ENCODE measurements at regions not wholly inside any gene's neighbourhood (a gene's known extent, or its start where the extent isn't known, plus 50 kb on each side); places are given as distances from the start of the nearest gene placed in this dataset.

GRCh38 chr10:131703541-131703940, 197.3 kb upstream of the PPP2R2D start:
- intact Hi-C loops (cut with micrococcal nuclease; ENCODE audit: unreplicated experiment): no loop called here
- Histone ChIP-seq H3K36me3 (ENCODE audit: control insufficient read depth, insufficient read depth, low read length) (no peaks in the 10 kb centered on the region), H3K4me3 (ENCODE audit: low read depth, low read length) (no peak overlapping the region), H3K4me1 (no peaks in the 10 kb centered on the region), H3K9me3 (peaks cover 7% of the 10 kb centered on the region), H3K27me3 (replicated peaks; ENCODE audit: control insufficient read depth, insufficient read depth, low read length) (no peaks in the 10 kb centered on the region)
- no TSS peak for BruUV-seq (replicated peaks)
- no peak overlapping the region for H3K4me3 Mint-ChIP-seq (ENCODE audit: unreplicated experiment)
- no peaks in the 10 kb centered on the region for H3K4me1 Mint-ChIP-seq (ENCODE audit: low read depth, unreplicated experiment)
- DNase-seq: peak in 1 of 2 experiments; percentile 17
- POLR2A ChIA-PET: no interaction called here
- H3K36me3 Mint-ChIP-seq (ENCODE audit: insufficient read depth, unreplicated experiment): no peaks in the 10 kb centered on the region
- H3K27me3 Mint-ChIP-seq (ENCODE audit: insufficient read depth, unreplicated experiment): peaks cover 2% of the 10 kb centered on the region
- CTCF ChIA-PET: no interaction called here
- H3K27ac Mint-ChIP-seq (ENCODE audit: unreplicated experiment): peak overlapping the region; percentile 42
- H3K9me3 Mint-ChIP-seq (ENCODE audit: unreplicated experiment): peaks cover 10% of the 10 kb centered on the region
- TF ChIP-seq CTCF (IDR thresholded peaks at IDR 0.05; ENCODE audit: insufficient read depth in 1 of 2, low read depth in 1 of 2, low read length in 1 of 2, severe bottlenecking in 1 of 2, unreplicated experiment in 1 of 2): no peak

- Histone ChIP-seq H3K36me3 (ENCODE audit: control insufficient read depth, insufficient read depth, low read length) (no peaks in the 10 kb centered on the region), H3K9me3 (peaks cover 7% of the 10 kb centered on the region), H3K27me3 (replicated peaks; ENCODE audit: control insufficient read depth, insufficient read depth, low read length) (no peaks in the 10 kb centered on the region), H3K4me1 (no peaks in the 10 kb centered on the region), H3K4me3 (ENCODE audit: low read depth, low read length) (no peak overlapping the region)
- no TSS peak for BruUV-seq (replicated peaks)
- Mint-ChIP-seq H3K27ac (ENCODE audit: unreplicated experiment) (no peak overlapping the region), H3K4me3 (ENCODE audit: unreplicated experiment) (no peak overlapping the region), H3K4me1 (ENCODE audit: low read depth, unreplicated experiment) (no peaks in the 10 kb centered on the region), H3K36me3 (ENCODE audit: insufficient read depth, unreplicated experiment) (no peaks in the 10 kb centered on the region), H3K27me3 (ENCODE audit: insufficient read depth, unreplicated experiment) (no peaks in the 10 kb centered on the region), H3K9me3 (ENCODE audit: unreplicated experiment) (peaks cover 10% of the 10 kb centered on the region)
- intact Hi-C loops (cut with micrococcal nuclease; ENCODE audit: unreplicated experiment): no loop called here
- TF ChIP-seq CTCF (IDR thresholded peaks at IDR 0.05; ENCODE audit: insufficient read depth in 1 of 2, low read depth in 1 of 2, low read length in 1 of 2, severe bottlenecking in 1 of 2, unreplicated experiment in 1 of 2): no peak
- ChIA-PET POLR2A (no interaction called here), CTCF (no interaction called here)
- DNase-seq: peak in 1 of 2 experiments; percentile 13
Measured at GRCh38 chr10:131703941-131704340, 196.9 kb upstream of the PPP2R2D start.

GRCh38 chr10:131706476-131706875, 194.3 kb upstream of the PPP2R2D start:
- no peak for TF ChIP-seq CTCF (IDR thresholded peaks at IDR 0.05; ENCODE audit: insufficient read depth in 1 of 2, low read depth in 1 of 2, low read length in 1 of 2, severe bottlenecking in 1 of 2, unreplicated experiment in 1 of 2)
- ChIA-PET CTCF (no interaction called here), POLR2A (no interaction called here)
- Mint-ChIP-seq H3K4me1 (ENCODE audit: low read depth, unreplicated experiment) (no peaks in the 10 kb centered on the region), H3K9me3 (ENCODE audit: unreplicated experiment) (peaks cover 10% of the 10 kb centered on the region), H3K4me3 (ENCODE audit: unreplicated experiment) (no peak overlapping the region), H3K27me3 (ENCODE audit: insufficient read depth, unreplicated experiment) (peaks cover 5% of the 10 kb centered on the region), H3K36me3 (ENCODE audit: insufficient read depth, unreplicated experiment) (no peaks in the 10 kb centered on the region), H3K27ac (ENCODE audit: unreplicated experiment) (no peak overlapping the region)
- BruUV-seq (replicated peaks): no TSS peak
- Histone ChIP-seq H3K4me1 (no peaks in the 10 kb centered on the region), H3K27me3 (replicated peaks; ENCODE audit: control insufficient read depth, insufficient read depth, low read length) (no peaks in the 10 kb centered on the region), H3K9me3 (peaks cover 7% of the 10 kb centered on the region), H3K4me3 (ENCODE audit: low read depth, low read length) (no peak overlapping the region), H3K36me3 (ENCODE audit: control insufficient read depth, insufficient read depth, low read length) (no peaks in the 10 kb centered on the region)
- no peak for DNase-seq
- intact Hi-C loops (cut with micrococcal nuclease; ENCODE audit: unreplicated experiment): no loop called here

All from Caco-2 (cell line).